HEK293T (cell line): ENCODE measurements at regions not wholly inside any gene's neighbourhood (a gene's known extent, or its start where the extent isn't known, plus 50 kb on each side); places are given as distances from the start of the nearest gene placed in this dataset.

ENCODE experiments used
- CTCF ChIA-PET: fragments of 350-600 bp; formaldehyde crosslinking; extraction: SDS; loops from one replicate; lab custom pipeline; 2021; ENCODE audit warnings: antibody characterized with exemption, inconsistent platforms; lab: Yijun Ruan, JAX
- POLR2A ChIA-PET: fragments of 350-600 bp; formaldehyde crosslinking; extraction: SDS; loops from one replicate; lab custom pipeline; 2020; ENCODE audit warnings: antibody characterized with exemption, inconsistent platforms; lab: Yijun Ruan, JAX
- DNase-seq: peaks from one replicate; pipeline ENCODE4 v3.0.0; 2012; ENCODE audit warnings: mixed read lengths; ENCODE audit errors: extremely low spot score
- ARNT ChIP-seq: fragments of 450-650 bp; IDR thresholded peaks from 2 replicates; pipeline ENCODE4 v1.6.1; 2017; ENCODE audit warnings: mild to moderate bottlenecking
- BHLHE40 ChIP-seq: fragments of 450-650 bp; IDR thresholded peaks from 2 replicates; pipeline ENCODE4 v1.6.1; 2016; ENCODE audit warnings: mild to moderate bottlenecking, moderate library complexity, borderline replicate concordance
- CTBP1 ChIP-seq: fragments of 450-650 bp; IDR thresholded peaks from 2 replicates; pipeline ENCODE4 v1.6.1; 2016; ENCODE audit warnings: borderline replicate concordance
- ELF4 ChIP-seq: fragments of 450-650 bp; IDR thresholded peaks from 2 replicates; pipeline ENCODE4 v1.6.1; 2017; ENCODE audit warnings: antibody characterized with exemption
- FOXA1 ChIP-seq: fragments of 450-650 bp; IDR thresholded peaks from 2 replicates; pipeline ENCODE4 v1.6.1; 2016; ENCODE audit warnings: mild to moderate bottlenecking
- FOXK2 ChIP-seq: fragments of 450-650 bp; IDR thresholded peaks from 2 replicates; pipeline ENCODE4 v1.6.1; 2016; ENCODE audit warnings: mild to moderate bottlenecking
- FOXM1 ChIP-seq: fragments of 450-650 bp; IDR thresholded peaks from 2 replicates; pipeline ENCODE4 v1.6.1; 2017; ENCODE audit warnings: mild to moderate bottlenecking, borderline replicate concordance
- HDGF ChIP-seq: fragments of 450-650 bp; IDR thresholded peaks from 2 replicates; pipeline ENCODE4 v1.6.1; 2017; ENCODE audit warnings: antibody characterized with exemption, borderline replicate concordance
- L3MBTL2 ChIP-seq: fragments of 450-650 bp; conservative IDR thresholded peaks from 2 replicates; pipeline ENCODE4 v1.6.1; 2016; ENCODE audit warnings: mild to moderate bottlenecking
- LEF1 ChIP-seq: fragments of 450-650 bp; IDR thresholded peaks from 2 replicates; pipeline ENCODE4 v1.6.1; 2017; ENCODE audit warnings: mild to moderate bottlenecking, borderline replicate concordance
- NFRKB ChIP-seq: fragments of 450-650 bp; IDR thresholded peaks from 2 replicates; pipeline ENCODE4 v1.6.1; 2016; ENCODE audit warnings: mild to moderate bottlenecking, moderate library complexity
- SP1 ChIP-seq: fragments of 450-650 bp; IDR thresholded peaks from 2 replicates; pipeline ENCODE4 v1.6.1; 2017
- SUZ12 ChIP-seq: fragments of 450-650 bp; IDR thresholded peaks from 2 replicates; pipeline ENCODE4 v1.6.1; 2016; ENCODE audit warnings: mild to moderate bottlenecking
- TARDBP ChIP-seq: fragments of 450-650 bp; IDR thresholded peaks from 2 replicates; pipeline ENCODE4 v1.6.1; 2016
- ZNF384 ChIP-seq: fragments of 450-650 bp; IDR thresholded peaks from 2 replicates; pipeline ENCODE4 v1.6.1; 2016
- TF ChIP-seq, protein P1 (sequence below): fragments of 450-650 bp; IDR thresholded peaks from 2 replicates; pipeline ENCODE4 v1.6.1; 2016

DNA sequence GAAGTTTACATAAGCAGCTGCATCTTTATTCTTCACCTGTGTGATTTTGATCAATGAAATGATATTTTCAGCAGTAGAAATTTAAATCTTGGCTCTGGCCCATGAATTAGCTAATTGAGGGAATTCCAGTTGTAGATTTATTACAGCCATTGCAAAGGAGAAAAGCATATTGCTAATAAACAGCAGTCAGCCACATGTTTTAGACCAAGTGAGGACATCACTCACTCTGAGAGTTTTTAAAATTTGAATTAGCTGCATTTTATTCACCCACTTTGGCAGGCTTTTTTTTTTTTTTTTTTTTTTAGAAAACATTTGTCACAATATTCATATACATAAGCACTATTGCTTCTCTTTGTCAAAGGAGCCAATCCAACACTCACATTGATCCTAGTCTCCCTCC is 479.4 kb upstream of the VRK2 start:
- no peak for DNase-seq
- ChIA-PET CTCF (no interaction called here), POLR2A (no interaction called here)
- TF ChIP-seq FOXK2: no peak
- TF ChIP-seq LEF1: no peak
- no peak for TF ChIP-seq ZNF384
- no peak for TF ChIP-seq SUZ12
- TF ChIP-seq BHLHE40: no peak
- TF ChIP-seq, protein P1, sequence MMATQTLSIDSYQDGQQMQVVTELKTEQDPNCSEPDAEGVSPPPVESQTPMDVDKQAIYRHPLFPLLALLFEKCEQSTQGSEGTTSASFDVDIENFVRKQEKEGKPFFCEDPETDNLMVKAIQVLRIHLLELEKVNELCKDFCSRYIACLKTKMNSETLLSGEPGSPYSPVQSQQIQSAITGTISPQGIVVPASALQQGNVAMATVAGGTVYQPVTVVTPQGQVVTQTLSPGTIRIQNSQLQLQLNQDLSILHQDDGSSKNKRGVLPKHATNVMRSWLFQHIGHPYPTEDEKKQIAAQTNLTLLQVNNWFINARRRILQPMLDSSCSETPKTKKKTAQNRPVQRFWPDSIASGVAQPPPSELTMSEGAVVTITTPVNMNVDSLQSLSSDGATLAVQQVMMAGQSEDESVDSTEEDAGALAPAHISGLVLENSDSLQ: no peak
- no peak for TF ChIP-seq FOXM1
- TF ChIP-seq TARDBP: no peak
- TF ChIP-seq FOXA1: no peak
- no peak for TF ChIP-seq NFRKB
- no peak for TF ChIP-seq CTBP1

DNA sequence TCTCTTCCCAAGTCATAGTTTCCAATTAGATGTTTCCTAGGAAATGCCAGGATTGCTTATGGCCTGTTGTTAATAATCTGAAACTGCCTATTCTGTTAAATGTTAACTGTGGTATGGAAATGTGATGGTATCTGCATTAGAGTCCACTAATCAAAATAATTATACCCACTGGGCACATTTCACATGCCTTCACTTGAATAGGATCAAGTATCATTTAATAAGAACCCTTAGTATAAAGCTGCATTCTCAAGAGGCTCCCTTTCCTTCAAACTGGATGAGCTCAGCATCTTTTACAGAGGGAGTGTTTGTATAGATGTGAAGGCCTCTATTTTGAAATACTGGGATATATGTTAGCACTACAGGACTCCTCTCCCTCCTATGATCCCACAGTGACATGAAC is 477.2 kb upstream of the VRK2 start:
- POLR2A ChIA-PET: no interaction called here
- TF ChIP-seq TARDBP (no peak), L3MBTL2 (no peak), CTBP1 (no peak), LEF1 (no peak), BHLHE40 (no peak), HDGF (no peak), NFRKB (no peak), ELF4 (no peak), FOXA1 (no peak), ZNF384 (no peak), SP1 (no peak), ARNT (no peak), FOXM1 (no peak), SUZ12 (no peak), FOXK2 (no peak)
- TF ChIP-seq, protein P1: no peak
- no peak for DNase-seq
- CTCF ChIA-PET: no interaction called here

DNA sequence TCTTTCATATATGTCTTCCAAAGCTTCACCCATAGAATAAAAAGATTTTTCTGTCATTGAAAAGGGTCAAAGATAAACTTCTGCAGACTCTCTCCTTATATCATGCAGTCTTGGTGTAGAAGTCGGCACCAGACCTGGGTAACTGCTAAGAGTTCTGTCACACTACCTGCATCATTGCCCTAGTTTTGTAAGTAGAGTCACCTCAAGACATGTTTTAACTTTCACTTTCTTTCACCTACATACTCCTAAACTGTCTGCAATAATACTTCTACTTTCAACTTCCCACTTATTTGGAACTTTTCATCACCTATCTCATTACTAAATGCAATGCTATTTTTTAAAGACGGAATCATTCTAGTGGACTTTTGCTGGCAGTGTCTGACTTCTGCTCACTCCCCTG is 475.6 kb upstream of the VRK2 start:
- CTCF ChIA-PET: no interaction called here
- DNase-seq: no peak
- TF ChIP-seq L3MBTL2: no peak
- no peak for TF ChIP-seq CTBP1
- no peak for TF ChIP-seq FOXK2
- TF ChIP-seq FOXM1: no peak

DNA sequence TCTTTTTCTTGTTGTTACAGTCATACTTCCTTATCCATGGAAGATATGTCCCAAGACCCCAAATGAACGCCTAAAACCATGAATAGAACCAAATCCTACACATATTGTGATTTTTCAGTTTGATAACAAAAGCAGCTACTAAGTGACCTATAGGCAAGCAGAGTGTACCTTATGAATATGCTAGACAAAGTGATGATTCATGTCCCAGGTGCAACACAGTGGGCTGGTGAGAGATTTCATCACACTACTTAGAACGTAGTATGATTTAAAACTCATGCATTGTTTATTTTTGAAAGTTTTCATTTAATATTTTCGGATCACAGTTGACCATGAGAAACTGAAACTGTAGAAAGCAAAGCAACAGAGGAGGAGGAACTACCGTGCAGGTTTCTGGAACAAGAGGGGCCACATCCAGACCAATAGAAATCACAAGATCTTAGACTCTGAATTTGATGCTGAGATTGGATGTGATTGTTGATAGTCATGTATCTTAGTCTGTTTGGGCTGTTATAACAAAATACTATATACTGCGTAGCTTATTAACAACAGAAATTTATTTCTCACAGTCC is 470.8 kb upstream of the VRK2 start:
- no peak for DNase-seq
- POLR2A ChIA-PET: no interaction called here
- TF ChIP-seq L3MBTL2 (no peak), NFRKB (no peak), FOXK2 (no peak), TARDBP (no peak), ARNT (no peak), SP1 (no peak), LEF1 (no peak), BHLHE40 (no peak), ZNF384 (no peak), HDGF (no peak), FOXA1 (no peak), SUZ12 (no peak), FOXM1 (no peak), CTBP1 (no peak), ELF4 (no peak)
- TF ChIP-seq, protein P1: no peak
- CTCF ChIA-PET: no interaction called here

More for the DNA sequence above, 475.6 kb upstream of the VRK2 start:
- POLR2A ChIA-PET: no interaction called here

DNA sequence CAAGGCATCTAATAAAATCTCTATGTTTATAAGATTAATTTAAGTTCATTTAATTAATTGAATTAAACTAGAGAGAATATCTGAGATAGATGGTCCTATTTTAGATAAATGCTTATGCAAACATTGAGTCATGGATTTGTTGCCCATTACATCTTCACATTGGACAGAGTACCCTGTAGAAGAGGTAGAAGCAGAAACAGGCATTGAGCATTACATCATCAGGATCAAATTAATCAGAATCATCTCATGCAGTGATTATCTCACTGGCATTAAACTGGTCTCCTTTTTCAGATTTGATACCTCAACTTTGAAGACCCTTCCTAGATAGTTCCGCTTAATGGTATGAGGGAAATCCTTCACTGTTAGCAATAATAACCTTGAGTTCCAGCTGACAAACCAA is 469.6 kb upstream of the VRK2 start:
- ChIA-PET POLR2A (no interaction called here), CTCF (no interaction called here)

DNA sequence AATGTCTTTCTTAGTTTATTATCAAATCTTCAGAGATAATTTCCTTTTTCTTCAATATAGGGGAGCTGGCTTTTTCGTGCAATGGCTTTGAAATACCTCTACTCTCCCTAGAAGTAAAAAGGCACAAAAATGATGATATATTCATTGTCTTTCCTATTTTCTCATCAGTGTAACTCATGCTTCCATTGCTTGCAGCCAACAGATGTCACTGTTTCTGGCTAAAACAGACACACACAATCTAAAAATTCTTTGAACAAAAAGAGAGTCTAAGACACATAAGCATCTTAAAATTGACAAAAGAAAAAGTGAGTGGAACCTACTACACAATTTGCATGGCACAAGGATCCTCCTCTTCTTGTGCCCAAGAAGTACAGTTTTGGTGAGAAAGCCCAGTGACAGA is 448.7 kb upstream of the VRK2 start:
- CTCF ChIA-PET: no interaction called here
- DNase-seq: no peak
- TF ChIP-seq ELF4: no peak
- no peak for TF ChIP-seq SUZ12
- no peak for TF ChIP-seq TARDBP
- TF ChIP-seq NFRKB: no peak
- TF ChIP-seq, protein P1: no peak
- no peak for TF ChIP-seq CTBP1
- TF ChIP-seq L3MBTL2: no peak
- no peak for TF ChIP-seq HDGF
- POLR2A ChIA-PET: no interaction called here

More for the DNA sequence above, 469.6 kb upstream of the VRK2 start:
- DNase-seq: no peak
- no peak for TF ChIP-seq LEF1
